Left ventricle myocardium inferior (tissue), 1 donor: ENCODE measurements at regions not wholly inside any gene's neighbourhood (a gene's known extent, or its start where the extent isn't known, plus 50 kb on each side); places are given as distances from the start of the nearest gene placed in this dataset.

Source experiments
- DNase-seq: peaks from one replicate; pipeline ENCODE4 v3.0.0-alpha.2; 2020
- H3K27ac ChIP-seq: fragments of 200-600 bp; replicated peaks from 2 replicates; pipeline ENCODE4 v1.8.0; 2021
- H3K27me3 ChIP-seq: fragments of 200-600 bp; 2 replicates; pipeline ENCODE4 v1.8.0; 2021; ENCODE audit warnings: low read depth
- H3K36me3 ChIP-seq: fragments of 200-600 bp; 2 replicates; pipeline ENCODE4 v1.8.0; 2021
- H3K4me1 ChIP-seq: fragments of 200-600 bp; 2 replicates; pipeline ENCODE4 v1.8.0; 2021
- H3K4me3 ChIP-seq: fragments of 200-600 bp; 2 replicates; pipeline ENCODE4 v1.8.0; 2021; ENCODE audit warnings: mild to moderate bottlenecking, moderate library complexity
- H3K9me3 ChIP-seq: fragments of 200-600 bp; replicated peaks from 2 replicates; pipeline ENCODE4 v1.8.0; 2021
- CTCF ChIP-seq: fragments of 200-600 bp; IDR thresholded peaks from 2 replicates; pipeline ENCODE4 v1.8.0; 2021; ENCODE audit warnings: antibody characterized with exemption, mild to moderate bottlenecking, borderline replicate concordance
- intact Hi-C: fragments of 100-400 bp; cut with micrococcal nuclease; formaldehyde crosslinking; loops from one replicate; pipeline ENCODE4 v1.11.0; 2022
- donor health status: DM: no; HTN: yes; CAD: no; lungs with severe emphysema.

- intact Hi-C loops = no loop called here
- DNase-seq = no peak
- no peak for TF ChIP-seq CTCF
- Histone ChIP-seq H3K4me1 (no peaks in the 10 kb centered on the region), H3K9me3 (peaks cover 15% of the 10 kb centered on the region), H3K4me3 (no peak overlapping the region), H3K36me3 (no peaks in the 10 kb centered on the region), H3K27ac (no peak overlapping the region), H3K27me3 (no peaks in the 10 kb centered on the region)
These were observed 346.6 kb downstream of the CBLN2 start for GRCh38 chr18:72197591-72197990.

GRCh38 chr18:72194072-72194471, 350.1 kb downstream of the CBLN2 start:
- TF ChIP-seq CTCF = no peak
- H3K27me3 ChIP-seq = no peaks in the 10 kb centered on the region
- DNase-seq = no peak
- intact Hi-C loops = no loop called here
- H3K36me3 ChIP-seq = no peaks in the 10 kb centered on the region
- no peaks in the 10 kb centered on the region for H3K4me1 ChIP-seq
- peaks cover 15% of the 10 kb centered on the region for H3K9me3 ChIP-seq
- H3K27ac ChIP-seq = no peak overlapping the region
- no peak overlapping the region for H3K4me3 ChIP-seq

- Histone ChIP-seq H3K36me3 (no peaks in the 10 kb centered on the region), H3K4me3 (no peak overlapping the region), H3K27ac (no peak overlapping the region), H3K27me3 (no peaks in the 10 kb centered on the region), H3K9me3 (peaks cover 2% of the 10 kb centered on the region), H3K4me1 (no peaks in the 10 kb centered on the region)
- intact Hi-C loops = no loop called here
- DNase-seq = no peak
- no peak for TF ChIP-seq CTCF
These were observed 356.2 kb downstream of the CBLN2 start for GRCh38 chr18:72187956-72188355.

- intact Hi-C loops = no loop called here
- no peak for TF ChIP-seq CTCF
- H3K4me3 ChIP-seq = no peak overlapping the region
- H3K4me1 ChIP-seq = no peaks in the 10 kb centered on the region
- H3K9me3 ChIP-seq = peaks cover 28% of the 10 kb centered on the region
- no peaks in the 10 kb centered on the region for H3K36me3 ChIP-seq
- H3K27ac ChIP-seq = no peak overlapping the region
- DNase-seq = no peak
- H3K27me3 ChIP-seq = no peaks in the 10 kb centered on the region
These were observed 362.8 kb downstream of the CBLN2 start for GRCh38 chr18:72181241-72181764.

GRCh38 chr18:72180689-72181088, 363.5 kb downstream of the CBLN2 start:
- Histone ChIP-seq H3K36me3 (no peaks in the 10 kb centered on the region), H3K27ac (no peak overlapping the region), H3K27me3 (no peaks in the 10 kb centered on the region), H3K4me3 (no peak overlapping the region), H3K9me3 (peaks cover 28% of the 10 kb centered on the region), H3K4me1 (no peaks in the 10 kb centered on the region)
- DNase-seq = no peak
- no peak for TF ChIP-seq CTCF
- intact Hi-C loops = no loop called here
